HL-60 (cell line): ENCODE measurements at regions not wholly inside any gene's neighbourhood (a gene's known extent, or its start where the extent isn't known, plus 50 kb on each side); places are given as distances from the start of the nearest gene placed in this dataset.

Experiments used
- CTCF ChIP-seq: IDR thresholded peaks from one replicate; pipeline ENCODE4 v1.5.1; 2011; ENCODE audit warnings: low read length, control low read depth, inconsistent platforms; ENCODE audit not compliant: insufficient read depth
- POLR2AphosphoS5 ChIP-seq: IDR thresholded peaks from 2 replicates; pipeline ENCODE4 v1.6.1; 2012; ENCODE audit warnings: low read depth
- REST ChIP-seq: IDR thresholded peaks from 2 replicates; pipeline ENCODE4 v1.6.1; 2012; ENCODE audit warnings: low read depth; ENCODE audit not compliant: insufficient replicate concordance

- TF ChIP-seq CTCF = no peak
- no peak for TF ChIP-seq POLR2AphosphoS5
- TF ChIP-seq REST = no peak
These were observed 278.2 kb downstream of the USP25 start for GRCh38 chr21:16007943-16008342.
